Glomerular visceral epithelial cell (primary cell): ENCODE measurements at regions not wholly inside any gene's neighbourhood (a gene's known extent, or its start where the extent isn't known, plus 50 kb on each side); places are given as distances from the start of the nearest gene placed in this dataset.
A peak's percentile ranks its signal among the peaks of the same experiment; 100 is the strongest.
"Not testable (repeated sequence)": the region's sequence is repeated elsewhere in the genome, so short reads cannot be mapped to it uniquely, and the experiment has no call there.

Experiments used
- DNase-seq: peaks from one replicate; pipeline ENCODE4 v3.0.0-alpha.2; 2016; ENCODE audit errors: extremely low spot score

DNA sequence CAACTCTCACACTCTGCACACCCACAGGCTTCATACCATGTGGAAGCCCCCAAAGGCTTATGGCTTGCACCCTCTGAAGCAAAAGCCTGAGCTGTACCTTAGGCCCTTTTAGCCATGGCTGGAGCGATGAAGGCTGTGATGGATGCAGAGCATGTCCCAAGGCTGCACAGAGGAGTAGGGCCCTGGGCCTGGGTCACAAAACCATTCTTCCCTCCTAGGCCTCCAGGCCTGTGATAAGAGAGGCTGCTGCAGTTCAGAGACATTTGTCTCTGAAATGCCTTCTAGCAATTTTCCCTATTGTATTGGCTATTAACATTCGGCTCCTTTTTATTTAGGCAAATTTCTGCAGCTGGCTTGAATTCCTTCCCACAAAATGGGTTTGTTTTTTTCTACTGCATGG, 1707.7 kb downstream of the MRPL39 start:
- DNase-seq: no peak

DNA sequence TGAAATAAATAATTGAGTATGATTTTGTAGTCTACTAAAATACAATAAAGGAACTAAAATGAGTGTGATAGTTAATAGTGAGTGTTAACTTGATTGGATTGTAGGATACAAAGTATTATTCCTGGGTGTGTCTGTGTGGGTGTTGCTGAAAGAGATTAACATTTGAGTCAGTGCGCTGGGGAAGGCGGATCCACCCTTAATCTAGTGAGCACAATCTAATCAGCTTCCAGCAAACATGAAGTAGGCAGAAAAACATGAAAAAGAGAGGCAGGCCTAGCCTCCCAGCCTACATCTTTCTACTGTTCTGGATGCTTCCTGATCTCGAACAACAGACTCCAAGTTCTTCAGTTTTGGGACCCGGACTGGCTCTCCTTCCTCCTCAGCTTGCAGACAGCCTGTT, 1716.6 kb downstream of the MRPL39 start:
- DNase-seq: no peak

- no peak for DNase-seq
Observed at GRCh38 chr21:23887725-23888306, 1719.5 kb downstream of the MRPL39 start.

DNA sequence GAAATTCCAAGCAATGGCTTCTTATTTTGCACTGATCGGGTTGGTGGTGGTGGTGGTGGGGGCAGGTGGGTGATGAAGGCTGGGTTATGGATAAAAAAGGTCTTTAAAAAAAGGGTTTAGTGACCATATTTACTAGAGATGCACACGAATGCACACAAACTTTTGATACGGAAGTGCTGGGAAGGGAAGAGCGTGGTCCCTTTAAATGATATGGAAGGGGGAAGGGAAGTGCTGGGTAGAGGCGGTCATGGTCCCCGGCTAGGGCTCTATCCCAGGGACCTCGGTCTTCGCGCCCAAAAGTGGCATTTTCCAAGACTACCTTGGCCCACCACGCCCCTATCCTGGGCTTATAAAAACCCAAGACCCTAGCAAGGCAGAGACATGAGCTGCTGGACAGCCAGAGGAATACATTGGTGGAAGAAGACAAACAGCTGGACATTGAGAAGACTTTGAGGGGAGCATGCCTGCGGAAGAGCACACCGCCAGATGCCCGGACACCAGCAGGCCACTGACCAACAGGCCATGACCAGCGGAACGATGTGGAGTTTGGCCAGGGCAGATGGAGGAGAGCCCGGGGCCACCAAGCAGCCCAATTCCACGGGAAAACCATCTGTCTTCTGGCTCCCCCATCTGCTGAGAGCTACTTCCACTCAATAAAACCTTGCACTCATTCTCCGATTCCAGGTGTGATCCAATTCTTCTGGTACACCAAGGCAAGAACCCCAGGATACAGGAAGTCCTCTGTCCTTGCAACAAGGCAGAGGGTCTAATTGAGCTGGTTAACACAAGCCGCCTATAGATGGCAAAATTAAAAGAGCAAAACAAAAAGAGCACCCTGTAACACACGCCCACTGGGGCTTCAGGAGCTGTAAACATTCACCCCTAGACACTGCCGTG, 1720.2 kb downstream of the MRPL39 start:
- DNase-seq: no peak

DNA sequence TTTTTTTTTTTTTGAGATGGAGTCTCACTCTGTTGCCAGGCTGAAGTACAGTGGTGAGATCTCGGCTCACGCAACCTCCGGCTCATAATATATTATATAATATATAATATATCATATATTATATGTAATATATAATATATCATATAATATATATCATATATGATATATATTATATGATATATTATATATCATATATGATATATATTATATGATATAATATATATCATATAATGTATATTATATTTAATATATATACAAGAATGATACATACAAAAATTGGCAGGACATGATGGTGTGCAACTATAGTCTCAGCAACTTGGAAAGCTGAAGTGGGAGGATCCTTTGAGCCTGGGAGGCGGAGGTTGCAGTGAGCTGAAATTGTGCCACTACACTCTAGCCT, 1725.5 kb downstream of the MRPL39 start:
- DNase-seq: no peak

- DNase-seq: no peak
Observed at GRCh38 chr21:23876925-23877558, 1730.2 kb downstream of the MRPL39 start.

DNA sequence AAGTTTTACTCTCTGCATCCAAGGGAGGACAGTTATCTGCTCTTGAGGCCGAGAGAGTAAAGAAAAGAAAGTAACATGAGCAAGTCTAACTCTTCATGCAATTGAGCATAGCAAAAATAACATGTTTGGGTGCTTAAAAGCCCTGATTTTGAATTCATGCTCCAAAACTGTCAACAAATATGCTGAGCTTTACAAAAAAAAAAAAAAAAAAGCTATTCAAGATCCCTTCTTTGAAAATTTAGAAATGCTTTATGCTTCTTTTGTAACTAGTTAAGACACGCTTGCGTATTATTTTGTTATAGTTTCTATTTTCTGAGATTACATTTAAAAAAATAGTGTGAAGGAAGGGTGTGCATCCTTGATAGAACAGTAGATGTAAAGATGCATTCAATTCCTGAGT, 1733.0 kb downstream of the MRPL39 start:
- DNase-seq: no peak

GRCh38 chr21:23861911-23862504, 1745.3 kb downstream of the MRPL39 start:
- DNase-seq: no peak

- DNase-seq: no peak
Observed at GRCh38 chr21:23858878-23859277, 1748.4 kb downstream of the MRPL39 start.

- peak; percentile 16 for DNase-seq
Observed at GRCh38 chr21:23853796-23854379, 1753.4 kb downstream of the MRPL39 start.

DNA sequence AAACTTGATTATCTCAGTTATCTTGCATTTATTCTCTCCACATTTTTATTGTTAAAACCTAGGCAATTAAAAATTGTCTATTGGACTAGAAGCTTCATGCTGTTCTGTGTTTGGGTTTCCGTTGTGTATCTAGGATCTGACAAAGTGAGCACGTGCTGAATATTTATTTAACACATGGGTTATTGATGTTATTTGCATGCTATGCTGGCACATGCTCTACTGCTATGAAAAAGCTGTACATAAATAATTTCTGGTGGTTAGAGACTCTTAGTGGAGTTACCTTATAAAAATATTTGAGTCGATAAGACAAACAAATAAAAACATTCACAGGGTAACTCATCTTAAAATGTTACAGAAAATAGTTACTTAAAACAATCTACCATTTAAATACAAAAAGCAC, 1769.7 kb downstream of the MRPL39 start:
- DNase-seq: no peak

- no peak for DNase-seq
Observed at GRCh38 chr21:23822760-23823159, 1784.5 kb downstream of the MRPL39 start.

- DNase-seq: no peak
Observed at GRCh38 chr21:23817337-23817736, 1789.9 kb downstream of the MRPL39 start.

- no peak for DNase-seq
Observed at GRCh38 chr21:23812485-23812884, 1794.8 kb downstream of the MRPL39 start.

GRCh38 chr21:23811805-23812204, 1795.5 kb downstream of the MRPL39 start:
- no peak for DNase-seq

DNA sequence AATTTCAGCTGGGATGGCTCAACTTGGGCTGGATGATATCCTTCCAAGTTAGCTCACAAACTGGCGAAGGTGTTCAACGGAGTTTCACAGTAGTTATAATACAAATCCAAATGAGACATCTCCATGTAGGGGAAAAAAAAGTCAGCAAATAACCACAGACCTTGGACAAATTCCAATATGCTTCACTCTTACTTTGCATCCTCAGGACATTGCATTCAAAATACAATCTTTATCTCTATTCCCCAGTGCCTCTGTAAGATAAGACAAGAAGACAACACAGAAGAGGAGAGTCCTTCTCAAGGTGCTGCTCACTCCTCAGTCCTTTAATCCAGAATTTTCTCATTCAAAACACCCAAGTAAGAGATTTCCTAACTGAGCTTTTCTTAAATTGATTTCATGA, 1797.7 kb downstream of the MRPL39 start:
- no peak for DNase-seq

DNA sequence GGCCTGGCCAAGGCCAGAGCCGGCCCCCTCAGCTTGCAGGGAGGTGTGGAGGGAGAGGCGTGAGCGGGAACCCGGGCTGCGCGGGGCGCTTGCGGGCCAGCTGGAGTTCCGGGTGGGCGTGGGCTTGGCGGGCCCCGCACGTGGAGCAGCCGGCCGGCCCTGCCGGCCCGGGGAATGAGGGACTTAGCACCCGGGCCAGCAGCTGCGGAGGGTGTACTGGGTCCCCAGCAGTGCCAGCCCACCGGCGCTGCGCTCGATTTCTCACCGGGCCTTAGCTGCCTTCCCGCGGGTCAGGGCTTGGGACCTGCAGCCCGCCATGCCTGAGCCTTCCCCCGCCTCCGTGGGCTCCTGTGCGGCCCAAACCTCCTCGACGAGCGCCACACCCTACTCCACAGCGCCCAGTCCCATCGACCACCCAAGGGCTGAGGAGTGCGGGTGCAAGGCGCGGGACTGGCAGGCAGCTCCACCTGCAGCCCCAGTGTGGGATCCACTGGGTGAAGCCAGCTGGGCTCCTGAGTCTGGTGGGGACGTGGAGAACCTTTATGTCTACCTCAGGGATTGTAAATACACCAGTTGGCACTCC, 1800.2 kb downstream of the MRPL39 start:
- DNase-seq: not testable (repeated sequence)

- no peak for DNase-seq
Observed at GRCh38 chr21:23804866-23805265, 1802.4 kb downstream of the MRPL39 start.

DNA sequence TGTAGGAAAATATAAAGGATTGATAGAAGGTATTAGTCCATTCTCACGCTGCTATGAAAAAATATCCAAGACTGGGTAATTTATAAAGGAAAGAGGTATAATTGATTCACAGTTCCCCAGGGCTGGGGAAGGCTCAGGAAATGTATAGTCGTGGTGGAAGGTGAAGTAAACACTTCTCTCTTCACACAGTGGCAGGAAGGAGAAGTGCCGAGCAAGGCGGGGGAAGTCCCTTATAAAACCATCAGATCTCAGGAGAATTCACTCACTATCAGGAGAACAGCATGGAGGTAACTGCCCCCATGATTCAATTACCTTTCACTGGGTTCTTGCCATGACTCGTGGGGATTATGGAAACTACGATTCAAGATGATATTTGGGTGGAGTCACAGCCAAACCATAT, 1806.0 kb downstream of the MRPL39 start:
- DNase-seq: no peak

- no peak for DNase-seq
Observed at GRCh38 chr21:23799376-23799775, 1807.9 kb downstream of the MRPL39 start.

DNA sequence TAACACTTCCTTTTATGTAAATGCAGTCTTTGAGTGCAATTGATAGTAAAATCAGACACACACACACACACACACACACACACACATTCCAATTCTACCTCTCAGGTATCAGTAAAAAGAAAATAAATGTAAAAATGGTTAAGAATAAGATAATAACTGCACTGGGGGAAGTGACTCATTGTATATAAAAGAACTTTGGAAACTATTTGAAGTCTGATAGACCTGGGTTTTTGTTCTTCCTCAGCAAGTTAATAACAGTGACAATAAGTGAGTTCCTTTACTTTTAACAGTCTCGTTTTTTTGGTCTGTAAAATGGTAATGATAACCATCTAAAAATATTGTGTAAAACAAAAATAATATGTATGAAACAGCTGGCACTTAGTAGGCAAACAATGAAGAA, 1815.0 kb downstream of the MRPL39 start:
- DNase-seq: no peak

DNA sequence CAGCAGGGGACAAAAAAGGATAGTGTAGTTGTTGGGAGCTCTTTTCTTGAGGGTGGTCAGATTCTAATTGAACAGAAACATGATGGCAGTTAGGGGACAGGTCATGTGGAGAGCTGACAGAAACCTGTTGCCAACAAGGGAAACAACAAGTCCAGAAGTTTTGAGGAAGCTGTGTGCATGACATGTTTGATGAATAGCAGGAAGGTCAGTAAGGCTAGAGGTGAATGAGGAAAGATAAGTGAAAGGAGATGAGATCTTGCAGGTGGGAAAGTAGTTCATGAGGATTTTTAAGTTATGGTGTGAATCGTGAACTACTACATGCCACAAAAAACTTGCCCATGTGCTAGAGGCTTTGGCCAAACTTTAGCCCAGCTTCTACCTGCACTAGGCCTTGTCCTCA, 1817.4 kb downstream of the MRPL39 start:
- no peak for DNase-seq
